ENCODE measurements at regions not wholly inside any gene's neighbourhood (a gene's known extent, or its start where the extent isn't known, plus 50 kb on each side); places are given as distances from the start of the nearest gene placed in this dataset.

GRCh38 chr3:177878957-177879356, 657.3 kb upstream of the KCNMB2 start:
- H3K4me3 ChIP-seq (ENCODE audit: low read depth in 1 of 5, low read length in 5 of 5), result no peak overlapping the region
- peaks cover 0 to 6% (median 4%) of the 10 kb centered on the region in 5 donors for H3K4me1 ChIP-seq (ENCODE audit: control insufficient read depth in 5 of 5, insufficient read depth in 5 of 5, low read length in 5 of 5)
- no peaks in the 10 kb centered on the region for H3K36me3 ChIP-seq (ENCODE audit: control insufficient read depth in 5 of 5, insufficient read depth in 5 of 5, low read length in 5 of 5)
- no peak overlapping the region for H3K27ac ChIP-seq (ENCODE audit: low read depth, low read length)
- no peaks in the 10 kb centered on the region for H3K27me3 ChIP-seq (ENCODE audit: control insufficient read depth in 5 of 5, insufficient read depth in 4 of 5, low read length in 5 of 5)
- H3K9me3 ChIP-seq (ENCODE audit: control insufficient read depth in 5 of 5, low read length in 5 of 5), result no peaks in the 10 kb centered on the region
- H3K9ac ChIP-seq (ENCODE audit: low read length in 5 of 5), result no peak overlapping the region

- Histone ChIP-seq H3K27me3 (ENCODE audit: control insufficient read depth in 5 of 5, insufficient read depth in 4 of 5, low read length in 5 of 5) (no peaks in the 10 kb centered on the region), H3K4me3 (ENCODE audit: low read depth in 1 of 5, low read length in 5 of 5) (no peak overlapping the region), H3K9me3 (ENCODE audit: control insufficient read depth in 5 of 5, low read length in 5 of 5) (no peaks in the 10 kb centered on the region), H3K9ac (ENCODE audit: low read length in 5 of 5) (no peak overlapping the region), H3K4me1 (ENCODE audit: control insufficient read depth in 5 of 5, insufficient read depth in 5 of 5, low read length in 5 of 5) (no peaks in the 10 kb centered on the region), H3K27ac (ENCODE audit: low read depth, low read length) (no peak overlapping the region), H3K36me3 (ENCODE audit: control insufficient read depth in 5 of 5, insufficient read depth in 5 of 5, low read length in 5 of 5) (no peaks in the 10 kb centered on the region)
Measured at GRCh38 chr3:177881351-177881750, 654.9 kb upstream of the KCNMB2 start.

GRCh38 chr3:177882124-177882648, 654.0 kb upstream of the KCNMB2 start:
- Histone ChIP-seq H3K27ac (ENCODE audit: low read depth, low read length) (no peak overlapping the region), H3K9ac (ENCODE audit: low read length in 5 of 5) (no peak overlapping the region), H3K27me3 (ENCODE audit: control insufficient read depth in 5 of 5, insufficient read depth in 4 of 5, low read length in 5 of 5) (no peaks in the 10 kb centered on the region), H3K9me3 (ENCODE audit: control insufficient read depth in 5 of 5, low read length in 5 of 5) (no peaks in the 10 kb centered on the region), H3K4me3 (ENCODE audit: low read depth in 1 of 5, low read length in 5 of 5) (no peak overlapping the region), H3K36me3 (ENCODE audit: control insufficient read depth in 5 of 5, insufficient read depth in 5 of 5, low read length in 5 of 5) (no peaks in the 10 kb centered on the region), H3K4me1 (ENCODE audit: control insufficient read depth in 5 of 5, insufficient read depth in 5 of 5, low read length in 5 of 5) (no peaks in the 10 kb centered on the region)

GRCh38 chr3:177883091-177883490, 653.1 kb upstream of the KCNMB2 start:
- Histone ChIP-seq H3K4me3 (ENCODE audit: low read depth in 1 of 5, low read length in 5 of 5) (no peak overlapping the region), H3K9ac (ENCODE audit: low read length in 5 of 5) (no peak overlapping the region), H3K9me3 (ENCODE audit: control insufficient read depth in 5 of 5, low read length in 5 of 5) (no peaks in the 10 kb centered on the region), H3K4me1 (ENCODE audit: control insufficient read depth in 5 of 5, insufficient read depth in 5 of 5, low read length in 5 of 5) (no peaks in the 10 kb centered on the region), H3K27me3 (ENCODE audit: control insufficient read depth in 5 of 5, insufficient read depth in 4 of 5, low read length in 5 of 5) (no peaks in the 10 kb centered on the region), H3K27ac (ENCODE audit: low read depth, low read length) (no peak overlapping the region), H3K36me3 (ENCODE audit: control insufficient read depth in 5 of 5, insufficient read depth in 5 of 5, low read length in 5 of 5) (no peaks in the 10 kb centered on the region)

GRCh38 chr3:177883957-177884356, 652.3 kb upstream of the KCNMB2 start:
- Histone ChIP-seq H3K4me3 (ENCODE audit: low read depth in 1 of 5, low read length in 5 of 5) (no peak overlapping the region), H3K9me3 (ENCODE audit: control insufficient read depth in 5 of 5, low read length in 5 of 5) (no peaks in the 10 kb centered on the region), H3K9ac (ENCODE audit: low read length in 5 of 5) (no peak overlapping the region), H3K27ac (ENCODE audit: low read depth, low read length) (no peak overlapping the region), H3K36me3 (ENCODE audit: control insufficient read depth in 5 of 5, insufficient read depth in 5 of 5, low read length in 5 of 5) (no peaks in the 10 kb centered on the region), H3K27me3 (ENCODE audit: control insufficient read depth in 5 of 5, insufficient read depth in 4 of 5, low read length in 5 of 5) (no peaks in the 10 kb centered on the region), H3K4me1 (ENCODE audit: control insufficient read depth in 5 of 5, insufficient read depth in 5 of 5, low read length in 5 of 5) (no peaks in the 10 kb centered on the region)

- Histone ChIP-seq H3K4me3 (ENCODE audit: low read depth in 1 of 5, low read length in 5 of 5) (no peak overlapping the region), H3K9ac (ENCODE audit: low read length in 5 of 5) (no peak overlapping the region), H3K9me3 (ENCODE audit: control insufficient read depth in 5 of 5, low read length in 5 of 5) (no peaks in the 10 kb centered on the region), H3K36me3 (ENCODE audit: control insufficient read depth in 5 of 5, insufficient read depth in 5 of 5, low read length in 5 of 5) (no peaks in the 10 kb centered on the region), H3K27me3 (ENCODE audit: control insufficient read depth in 5 of 5, insufficient read depth in 4 of 5, low read length in 5 of 5) (no peaks in the 10 kb centered on the region), H3K4me1 (ENCODE audit: control insufficient read depth in 5 of 5, insufficient read depth in 5 of 5, low read length in 5 of 5) (no peaks in the 10 kb centered on the region), H3K27ac (ENCODE audit: low read depth, low read length) (no peak overlapping the region)
Measured at GRCh38 chr3:177885063-177885462, 651.2 kb upstream of the KCNMB2 start.

- Histone ChIP-seq H3K36me3 (ENCODE audit: control insufficient read depth in 5 of 5, insufficient read depth in 5 of 5, low read length in 5 of 5) (no peaks in the 10 kb centered on the region), H3K4me1 (ENCODE audit: control insufficient read depth in 5 of 5, insufficient read depth in 5 of 5, low read length in 5 of 5) (no peaks in the 10 kb centered on the region), H3K9me3 (ENCODE audit: control insufficient read depth in 5 of 5, low read length in 5 of 5) (no peaks in the 10 kb centered on the region), H3K9ac (ENCODE audit: low read length in 5 of 5) (no peak overlapping the region), H3K27ac (ENCODE audit: low read depth, low read length) (no peak overlapping the region), H3K4me3 (ENCODE audit: low read depth in 1 of 5, low read length in 5 of 5) (no peak overlapping the region), H3K27me3 (ENCODE audit: control insufficient read depth in 5 of 5, insufficient read depth in 4 of 5, low read length in 5 of 5) (no peaks in the 10 kb centered on the region)
Measured at GRCh38 chr3:177886501-177886900, 649.7 kb upstream of the KCNMB2 start.

GRCh38 chr3:177887475-177887874, 648.8 kb upstream of the KCNMB2 start:
- no peak overlapping the region for H3K27ac ChIP-seq (ENCODE audit: low read depth, low read length)
- H3K9me3 ChIP-seq (ENCODE audit: control insufficient read depth in 5 of 5, low read length in 5 of 5), result no peaks in the 10 kb centered on the region
- H3K9ac ChIP-seq (ENCODE audit: low read length in 5 of 5), result no peak overlapping the region

GRCh38 chr3:177889161-177889560, 647.1 kb upstream of the KCNMB2 start:
- H3K36me3 ChIP-seq (ENCODE audit: control insufficient read depth in 5 of 5, insufficient read depth in 5 of 5, low read length in 5 of 5), result no peaks in the 10 kb centered on the region

More at GRCh38 chr3:177887475-177887874, 648.8 kb upstream of the KCNMB2 start:
- no peak overlapping the region for H3K4me3 ChIP-seq (ENCODE audit: low read depth in 1 of 5, low read length in 5 of 5)
- H3K36me3 ChIP-seq (ENCODE audit: control insufficient read depth in 5 of 5, insufficient read depth in 5 of 5, low read length in 5 of 5), result no peaks in the 10 kb centered on the region
- no peaks in the 10 kb centered on the region for H3K4me1 ChIP-seq (ENCODE audit: control insufficient read depth in 5 of 5, insufficient read depth in 5 of 5, low read length in 5 of 5)
- no peaks in the 10 kb centered on the region for H3K27me3 ChIP-seq (ENCODE audit: control insufficient read depth in 5 of 5, insufficient read depth in 4 of 5, low read length in 5 of 5)

GRCh38 chr3:177889652-177890358, 646.4 kb upstream of the KCNMB2 start:
- Histone ChIP-seq H3K27me3 (ENCODE audit: control insufficient read depth in 5 of 5, insufficient read depth in 4 of 5, low read length in 5 of 5) (no peaks in the 10 kb centered on the region), H3K4me3 (ENCODE audit: low read depth in 1 of 5, low read length in 5 of 5) (no peak overlapping the region), H3K36me3 (ENCODE audit: control insufficient read depth in 5 of 5, insufficient read depth in 5 of 5, low read length in 5 of 5) (no peaks in the 10 kb centered on the region), H3K9ac (ENCODE audit: low read length in 5 of 5) (no peak overlapping the region), H3K27ac (ENCODE audit: low read depth, low read length) (no peak overlapping the region), H3K9me3 (ENCODE audit: control insufficient read depth in 5 of 5, low read length in 5 of 5) (no peaks in the 10 kb centered on the region), H3K4me1 (ENCODE audit: control insufficient read depth in 5 of 5, insufficient read depth in 5 of 5, low read length in 5 of 5) (peaks cover 0 to 7% (median 0%) of the 10 kb centered on the region in 5 donors)

More at GRCh38 chr3:177889161-177889560, 647.1 kb upstream of the KCNMB2 start:
- Histone ChIP-seq H3K9me3 (ENCODE audit: control insufficient read depth in 5 of 5, low read length in 5 of 5) (no peaks in the 10 kb centered on the region), H3K9ac (ENCODE audit: low read length in 5 of 5) (no peak overlapping the region), H3K4me3 (ENCODE audit: low read depth in 1 of 5, low read length in 5 of 5) (no peak overlapping the region), H3K27me3 (ENCODE audit: control insufficient read depth in 5 of 5, insufficient read depth in 4 of 5, low read length in 5 of 5) (no peaks in the 10 kb centered on the region), H3K4me1 (ENCODE audit: control insufficient read depth in 5 of 5, insufficient read depth in 5 of 5, low read length in 5 of 5) (peaks cover 0 to 7% (median 0%) of the 10 kb centered on the region in 5 donors), H3K27ac (ENCODE audit: low read depth, low read length) (no peak overlapping the region)
